22Rv1 (cell line): ENCODE measurements at regions not wholly inside any gene's neighbourhood (a gene's known extent, or its start where the extent isn't known, plus 50 kb on each side); places are given as distances from the start of the nearest gene placed in this dataset.
"Not testable (repeated sequence)": the region's sequence is repeated elsewhere in the genome, so short reads cannot be mapped to it uniquely, and the experiment has no call there.

Experiments
- H3K27ac ChIP-seq: fragments of 450-650 bp; 2 replicates; pipeline ENCODE4 v1.5.1; 2017
- CTCF ChIP-seq: fragments of 450-650 bp; IDR thresholded peaks from 2 replicates; pipeline ENCODE4 v1.5.1; 2017; ENCODE audit warnings: mild to moderate bottlenecking
- ZFX ChIP-seq: fragments of 450-650 bp; IDR thresholded peaks from 2 replicates; pipeline ENCODE4 v1.6.1; 2017; ENCODE audit warnings: antibody characterized with exemption, borderline replicate concordance

- H3K27ac ChIP-seq: no peak overlapping the region
- TF ChIP-seq ZFX: no peak
- TF ChIP-seq CTCF: no peak
Observed at GRCh38 chr3:194884649-194885315, 199.1 kb downstream of the FAM43A start.

- TF ChIP-seq ZFX: no peak
- TF ChIP-seq CTCF: no peak
- no peak overlapping the region for H3K27ac ChIP-seq
Observed at GRCh38 chr3:194885766-194886165, 200.1 kb downstream of the FAM43A start.

GRCh38 chr3:194886836-194887235, 201.2 kb downstream of the FAM43A start:
- TF ChIP-seq CTCF: no peak
- TF ChIP-seq ZFX: no peak
- no peak overlapping the region for H3K27ac ChIP-seq

GRCh38 chr3:194888062-194888461, 202.4 kb downstream of the FAM43A start:
- H3K27ac ChIP-seq: not testable (repeated sequence)

GRCh38 chr3:194888916-194889315, 203.2 kb downstream of the FAM43A start:
- TF ChIP-seq CTCF: no peak
- TF ChIP-seq ZFX: no peak
- H3K27ac ChIP-seq: no peak overlapping the region

GRCh38 chr3:194890091-194890490, 204.4 kb downstream of the FAM43A start:
- no peak for TF ChIP-seq ZFX
- TF ChIP-seq CTCF: no peak

GRCh38 chr3:194893121-194893987, 207.7 kb downstream of the FAM43A start:
- TF ChIP-seq CTCF (no peak), ZFX (no peak)
- H3K27ac ChIP-seq: no peak overlapping the region

More at GRCh38 chr3:194890091-194890490, 204.4 kb downstream of the FAM43A start:
- H3K27ac ChIP-seq: no peak overlapping the region
